Fibroblast of lung (primary cell): ENCODE measurements at regions not wholly inside any gene's neighbourhood (a gene's known extent, or its start where the extent isn't known, plus 50 kb on each side); places are given as distances from the start of the nearest gene placed in this dataset.

Experiments
- DNase-seq, 2 donors: peaks; one replicate each; pipeline versions ENCODE4 v3.0.0 to v3.0.0-alpha.2; 2010; ENCODE audit warnings: low read depth in 2 of 2
- H2AFZ ChIP-seq: 2 replicates; pipeline ENCODE4 v1.5.1; 2012; ENCODE audit warnings: low read length, control low read depth, inconsistent platforms
- H3K27ac ChIP-seq: 2 replicates; pipeline ENCODE4 v1.5.1; 2011; ENCODE audit warnings: low read length, control low read depth; ENCODE audit not compliant: insufficient read depth
- H3K27me3 ChIP-seq: 2 replicates; pipeline ENCODE4 v1.5.1; 2011; ENCODE audit warnings: mild to moderate bottlenecking, low read length; ENCODE audit not compliant: control insufficient read depth, insufficient read depth
- H3K36me3 ChIP-seq: 2 replicates; pipeline ENCODE4 v1.5.1; 2011; ENCODE audit warnings: low read length; ENCODE audit not compliant: control insufficient read depth, insufficient read depth
- H3K4me1 ChIP-seq: 2 replicates; pipeline ENCODE4 v1.5.1; 2011; ENCODE audit warnings: low read length; ENCODE audit not compliant: control insufficient read depth, insufficient read depth; ENCODE audit errors: extremely low read depth
- H3K4me2 ChIP-seq: 2 replicates; pipeline ENCODE4 v1.5.1; 2011; ENCODE audit warnings: low read length, control low read depth; ENCODE audit not compliant: insufficient read depth; ENCODE audit errors: extremely low read depth
- H3K4me3 ChIP-seq, 4 experiments: fragments of 200-600 bp in 1 of 4; sonication (generic) in 1 of 4; replicated peaks in 1 of 4; 2 replicates each; pipeline ENCODE4 v1.5.1; 2011 to 2016; ENCODE audit warnings: low read length in 4 of 4, low read depth in 3 of 4, mild to moderate bottlenecking in 3 of 4, control low read depth in 2 of 4, inconsistent platforms in 1 of 4, mixed read lengths in 1 of 4; ENCODE audit not compliant: insufficient read depth in 1 of 4; ENCODE audit errors: control extremely low read depth in 1 of 4
- H3K79me2 ChIP-seq: 2 replicates; pipeline ENCODE4 v1.5.1; 2012; ENCODE audit warnings: mild to moderate bottlenecking, low read length, inconsistent platforms; ENCODE audit not compliant: control insufficient read depth, insufficient read depth
- H3K9ac ChIP-seq: 2 replicates; pipeline ENCODE4 v1.5.1; 2011; ENCODE audit warnings: mild to moderate bottlenecking, low read length, control low read depth; ENCODE audit not compliant: insufficient read depth
- H3K9me3 ChIP-seq: 2 replicates; pipeline ENCODE4 v1.5.1; 2012; ENCODE audit warnings: low read depth, low read length; ENCODE audit not compliant: control insufficient read depth, insufficient read depth
- H4K20me1 ChIP-seq: 2 replicates; pipeline ENCODE4 v1.5.1; 2011; ENCODE audit warnings: low read length; ENCODE audit not compliant: control insufficient read depth, insufficient read depth; ENCODE audit errors: extremely low read depth
- CTCF ChIP-seq, 2 donors: IDR thresholded peaks in 1 of 2; conservative IDR thresholded peaks in 1 of 2; 1 replicate in 1 of 2; 2 replicates in 1 of 2; pipeline ENCODE4 v1.5.1; 2011 to 2012; ENCODE audit warnings: low read length in 2 of 2, control low read depth in 1 of 2, inconsistent platforms in 1 of 2, low read depth in 1 of 2, mild to moderate bottlenecking in 1 of 2
- EZH2 ChIP-seq: IDR thresholded peaks from 2 replicates; pipeline ENCODE4 v1.5.1; 2012; ENCODE audit warnings: low read length, control low read depth, mild to moderate bottlenecking; ENCODE audit errors: missing control alignments

GRCh38 chr14:92266216-92266615, 56.7 kb upstream of the SLC24A4 start:
- no peak overlapping the region for H2AFZ ChIP-seq
- no peaks in the 10 kb centered on the region for H3K4me1 ChIP-seq
- no peak overlapping the region for H3K9ac ChIP-seq
- H4K20me1 ChIP-seq: no peaks in the 10 kb centered on the region
- H3K9me3 ChIP-seq: no peaks in the 10 kb centered on the region
- no peak overlapping the region for H3K4me2 ChIP-seq
- TF ChIP-seq CTCF (conservative IDR thresholded peaks at IDR 0.05 in 1 of 2, IDR thresholded peaks at IDR 0.05 in 1 of 2; ENCODE audit: low read depth in 1 of 2, low read length in 2 of 2) (no peak), EZH2 (no peak)
- no peaks in the 10 kb centered on the region for H3K36me3 ChIP-seq
- no peak overlapping the region for H3K4me3 ChIP-seq
- H3K79me2 ChIP-seq: no peaks in the 10 kb centered on the region
- H3K27ac ChIP-seq: no peak overlapping the region
- no peak for DNase-seq
- H3K27me3 ChIP-seq: peaks cover 3% of the 10 kb centered on the region
